Trophoblast cell (in vitro differentiated cells and primary cell): ENCODE measurements at regions not wholly inside any gene's neighbourhood (a gene's known extent, or its start where the extent isn't known, plus 50 kb on each side); places are given as distances from the start of the nearest gene placed in this dataset.

ENCODE experiments used
- DNase-seq, 2 donors: peaks; one replicate each; pipeline ENCODE4 v3.0.0-alpha.2; 2016
- H2AFZ ChIP-seq: 2 replicates; pipeline ENCODE4 v1.6.1; 2013; ENCODE audit warnings: low read length, moderate library complexity, mild to moderate bottlenecking; ENCODE audit not compliant: insufficient read depth, poor library complexity
- H2AK5ac ChIP-seq: 2 replicates; pipeline ENCODE4 v1.6.1; 2013; ENCODE audit warnings: mild to moderate bottlenecking, low read length
- H2BK120ac ChIP-seq: 2 replicates; pipeline ENCODE4 v1.6.1; 2013; ENCODE audit warnings: low read length, mild to moderate bottlenecking, moderate library complexity; ENCODE audit not compliant: insufficient read depth, poor library complexity
- H2BK12ac ChIP-seq: 2 replicates; pipeline ENCODE4 v1.6.1; 2013; ENCODE audit warnings: mild to moderate bottlenecking, low read length, moderate library complexity
- H2BK5ac ChIP-seq: 2 replicates; pipeline ENCODE4 v1.6.1; 2013; ENCODE audit warnings: low read length, low read depth, moderate library complexity, mild to moderate bottlenecking; ENCODE audit not compliant: poor library complexity
- H3K14ac ChIP-seq: 2 replicates; pipeline ENCODE4 v1.6.1; 2013; ENCODE audit warnings: mild to moderate bottlenecking, low read length
- H3K18ac ChIP-seq: 2 replicates; pipeline ENCODE4 v1.6.1; 2013; ENCODE audit warnings: mild to moderate bottlenecking, low read length
- H3K23ac ChIP-seq: 2 replicates; pipeline ENCODE4 v1.6.1; 2013; ENCODE audit warnings: low read length
- H3K27ac ChIP-seq: 2 replicates; pipeline ENCODE4 v1.5.1; 2013; ENCODE audit warnings: low read depth, mild to moderate bottlenecking, inconsistent platforms, low read length, moderate library complexity
- H3K27me3 ChIP-seq: 2 replicates; pipeline ENCODE4 v1.6.1; 2013; ENCODE audit warnings: inconsistent platforms, mild to moderate bottlenecking, low read length, moderate library complexity; ENCODE audit not compliant: insufficient read depth
- H3K36me3 ChIP-seq, 2 experiments: 1 replicate in 1 of 2; 2 replicates in 1 of 2; pipeline ENCODE4 v1.6.1; 2013; ENCODE audit warnings: low read length in 2 of 2, mild to moderate bottlenecking in 2 of 2, moderate library complexity in 1 of 2; ENCODE audit not compliant: insufficient read depth in 2 of 2, control insufficient read depth in 1 of 2
- H3K4ac ChIP-seq: 2 replicates; pipeline ENCODE4 v1.6.1; 2013; ENCODE audit warnings: low read depth, mild to moderate bottlenecking, low read length, moderate library complexity
- H3K4me1 ChIP-seq, 2 experiments: 1 replicate in 1 of 2; 2 replicates in 1 of 2; pipeline ENCODE4 v1.6.1; 2013; ENCODE audit warnings: low read length in 2 of 2, mild to moderate bottlenecking in 2 of 2, moderate library complexity in 1 of 2; ENCODE audit not compliant: insufficient read depth in 2 of 2, control insufficient read depth in 1 of 2
- H3K4me2 ChIP-seq: 2 replicates; pipeline ENCODE4 v1.6.1; 2013; ENCODE audit warnings: inconsistent platforms, mild to moderate bottlenecking, low read length, moderate library complexity
- H3K4me3 ChIP-seq: 2 replicates; pipeline ENCODE4 v1.5.1; 2013; ENCODE audit warnings: mild to moderate bottlenecking, low read depth, low read length, inconsistent platforms
- H3K79me1 ChIP-seq: one replicate; pipeline ENCODE4 v1.6.1; 2013; ENCODE audit warnings: low read length
- H3K79me2 ChIP-seq: 2 replicates; pipeline ENCODE4 v1.6.1; 2013; ENCODE audit warnings: low read length, mild to moderate bottlenecking; ENCODE audit not compliant: control insufficient read depth, insufficient read depth, poor library complexity
- H3K9ac ChIP-seq: 2 replicates; pipeline ENCODE4 v1.6.1; 2013; ENCODE audit warnings: mild to moderate bottlenecking, low read length
- H3K9me3 ChIP-seq: 2 replicates; pipeline ENCODE4 v1.6.1; 2013; ENCODE audit warnings: low read depth, mild to moderate bottlenecking, control low read depth, inconsistent platforms, low read length; ENCODE audit not compliant: insufficient read depth
- H4K12ac ChIP-seq: 2 replicates; pipeline ENCODE4 v1.6.1; 2013; ENCODE audit warnings: low read depth, mild to moderate bottlenecking, low read length, moderate library complexity
- H4K8ac ChIP-seq: 2 replicates; pipeline ENCODE4 v1.6.1; 2013; ENCODE audit warnings: low read depth, mild to moderate bottlenecking, low read length, moderate library complexity
- H4K91ac ChIP-seq: one replicate; pipeline ENCODE4 v1.6.1; 2013; ENCODE audit warnings: low read depth, mild to moderate bottlenecking, low read length, moderate library complexity
- WGBS: extraction: QIAGEN DNeasy Blood & Tissue Kit; methylation state at CpG from one replicate; pipeline ENCODE4 v1.1.7; 2013; ENCODE audit warnings: missing lambda C conversion rate; ENCODE audit not compliant: insufficient read length, insufficient coverage; ENCODE audit errors: extremely low coverage; 5-methylcytosine and 5-hydroxymethylcytosine counted together

DNA sequence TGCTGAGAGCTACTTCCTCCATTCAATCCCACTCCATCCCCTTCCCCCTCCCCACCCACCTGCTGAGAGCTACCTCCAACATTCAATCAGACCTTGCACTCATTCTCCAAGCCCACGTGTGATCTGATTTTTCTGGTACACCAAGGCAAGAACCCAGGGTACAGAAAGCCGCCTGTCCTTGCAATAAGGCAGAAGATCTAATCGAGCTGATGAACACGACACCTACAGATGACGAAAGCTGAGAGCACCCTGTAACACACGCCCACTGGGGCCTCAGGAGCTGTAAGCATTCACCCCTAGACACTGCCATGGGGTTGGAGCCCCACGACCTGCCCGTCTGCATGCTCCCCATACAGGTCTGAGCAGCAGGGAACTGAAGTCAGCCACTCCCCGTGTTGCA is 58.3 kb downstream of the TRIML1 start:
- H2AK5ac ChIP-seq, result no peak overlapping the region
- no peak overlapping the region for H3K18ac ChIP-seq
- no peak overlapping the region for H3K14ac ChIP-seq
- no peak overlapping the region for H3K4me3 ChIP-seq
- H2BK120ac ChIP-seq, result no peak overlapping the region
- no peak for DNase-seq
- H4K12ac ChIP-seq, result no peak overlapping the region
- H3K9ac ChIP-seq, result no peak overlapping the region
- no peaks in the 10 kb centered on the region for H3K9me3 ChIP-seq
- H3K4ac ChIP-seq, result no peak overlapping the region
- no CpG with 5 or more reads among the region's 9 CpGs for WGBS
- no peak overlapping the region for H3K27ac ChIP-seq
- H3K36me3 ChIP-seq, result no peaks in the 10 kb centered on the region
- H2BK5ac ChIP-seq, result no peak overlapping the region
- no peaks in the 10 kb centered on the region for H3K79me2 ChIP-seq
- no peak overlapping the region for H3K4me2 ChIP-seq
- H3K4me1 ChIP-seq, result peaks cover 2 to 3% of the 10 kb centered on the region in 2 experiments
- no peaks in the 10 kb centered on the region for H3K79me1 ChIP-seq
- no peaks in the 10 kb centered on the region for H3K27me3 ChIP-seq
- H4K91ac ChIP-seq, result no peak overlapping the region
- no peak overlapping the region for H2BK12ac ChIP-seq
- H2AFZ ChIP-seq, result no peak overlapping the region
- no peak overlapping the region for H4K8ac ChIP-seq
- no peak overlapping the region for H3K23ac ChIP-seq

DNA sequence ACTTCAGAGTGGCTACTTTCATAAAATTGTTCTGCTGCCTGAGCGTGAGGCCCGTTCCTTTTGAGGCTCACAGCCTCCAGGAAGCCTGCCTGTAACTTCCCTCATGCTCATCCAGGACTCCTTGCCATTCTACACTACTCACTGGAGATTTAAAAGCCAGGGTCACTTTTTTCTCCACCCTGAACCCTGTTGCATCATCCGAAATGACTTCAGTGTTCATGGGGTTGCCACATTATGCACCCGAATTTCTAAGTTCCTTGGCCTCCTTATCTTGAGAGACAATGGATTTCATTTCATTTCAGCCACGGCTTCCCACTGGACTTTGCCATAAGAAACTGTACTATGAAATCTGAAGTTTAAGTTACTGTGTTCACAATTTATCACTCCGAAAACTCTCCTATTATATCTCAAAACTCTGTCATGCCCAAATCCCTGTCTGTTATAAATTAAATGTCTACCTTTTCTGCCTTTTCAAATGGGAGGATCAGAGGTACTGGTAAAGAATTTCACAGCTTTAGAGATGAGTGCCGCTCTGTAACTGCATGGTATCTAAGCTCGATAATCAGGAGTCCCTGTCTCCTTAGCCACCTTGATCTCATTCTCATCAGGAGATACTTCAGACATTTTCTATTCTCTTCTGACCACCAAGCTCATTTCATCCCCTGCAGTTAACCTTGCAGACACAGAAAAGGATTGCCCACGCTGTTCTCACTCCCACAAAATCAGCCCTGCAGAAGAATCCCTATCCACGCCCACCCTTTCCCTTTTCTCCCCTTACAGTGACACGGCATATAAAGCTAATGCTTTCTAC is 59.9 kb downstream of the TRIML1 start:
- Histone ChIP-seq H3K36me3 (no peaks in the 10 kb centered on the region), H3K4ac (no peak overlapping the region), H3K14ac (no peak overlapping the region), H2BK120ac (no peak overlapping the region), H4K8ac (no peak overlapping the region), H3K27ac (no peak overlapping the region), H3K23ac (no peak overlapping the region), H3K9ac (no peak overlapping the region), H2AK5ac (no peak overlapping the region), H4K12ac (no peak overlapping the region), H2AFZ (no peak overlapping the region), H3K9me3 (no peaks in the 10 kb centered on the region), H4K91ac (no peak overlapping the region), H3K79me1 (no peaks in the 10 kb centered on the region), H2BK5ac (no peak overlapping the region), H3K79me2 (no peaks in the 10 kb centered on the region), H3K4me2 (no peak overlapping the region), H3K27me3 (no peaks in the 10 kb centered on the region), H3K4me1 (peaks cover 2 to 3% of the 10 kb centered on the region in 2 experiments), H3K18ac (no peak overlapping the region), H3K4me3 (no peak overlapping the region), H2BK12ac (no peak overlapping the region)
- no CpG with 5 or more reads among the region's 11 CpGs for WGBS
- DNase-seq, result no peak

DNA sequence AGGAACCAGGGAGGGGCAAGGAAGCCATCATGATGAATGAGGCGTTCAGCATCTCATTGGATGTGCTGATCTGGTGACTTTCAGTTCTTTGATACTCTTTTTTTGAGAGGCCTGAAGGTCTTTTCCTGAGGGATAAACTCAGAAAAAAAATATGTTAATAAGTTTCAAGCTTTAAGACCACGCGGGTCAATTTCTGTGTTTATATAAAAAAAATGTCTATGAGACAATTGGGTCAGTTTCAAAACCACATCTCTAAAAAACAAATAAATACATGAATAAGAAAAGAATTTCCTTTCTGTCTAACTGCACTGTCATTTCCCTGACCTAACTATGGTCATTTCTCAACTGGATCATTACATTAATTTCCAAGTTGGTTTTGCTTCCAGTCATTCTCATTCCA is 62.6 kb downstream of the TRIML1 start:
- no peak overlapping the region for H3K4ac ChIP-seq
- no peak overlapping the region for H4K91ac ChIP-seq
- no peak overlapping the region for H4K8ac ChIP-seq
- H3K27me3 ChIP-seq, result no peaks in the 10 kb centered on the region
- no peak for DNase-seq
- no peak overlapping the region for H3K23ac ChIP-seq
- H3K4me1 ChIP-seq, result no peaks in the 10 kb centered on the region
- no peak overlapping the region for H4K12ac ChIP-seq
- no peaks in the 10 kb centered on the region for H3K79me1 ChIP-seq
- no peak overlapping the region for H2AFZ ChIP-seq
- peaks cover under 1% of the 10 kb centered on the region for H3K9me3 ChIP-seq
- H2AK5ac ChIP-seq, result no peak overlapping the region
- WGBS, result no CpG with 5 or more reads among the region's 3 CpGs
- no peak overlapping the region for H3K4me3 ChIP-seq
- no peak overlapping the region for H3K18ac ChIP-seq
- no peak overlapping the region for H3K9ac ChIP-seq
- H2BK120ac ChIP-seq, result no peak overlapping the region
- H3K4me2 ChIP-seq, result no peak overlapping the region
- no peak overlapping the region for H2BK12ac ChIP-seq
- no peak overlapping the region for H3K27ac ChIP-seq
- H3K14ac ChIP-seq, result no peak overlapping the region
- H3K79me2 ChIP-seq, result no peaks in the 10 kb centered on the region
- H2BK5ac ChIP-seq, result no peak overlapping the region
- H3K36me3 ChIP-seq, result no peaks in the 10 kb centered on the region

DNA sequence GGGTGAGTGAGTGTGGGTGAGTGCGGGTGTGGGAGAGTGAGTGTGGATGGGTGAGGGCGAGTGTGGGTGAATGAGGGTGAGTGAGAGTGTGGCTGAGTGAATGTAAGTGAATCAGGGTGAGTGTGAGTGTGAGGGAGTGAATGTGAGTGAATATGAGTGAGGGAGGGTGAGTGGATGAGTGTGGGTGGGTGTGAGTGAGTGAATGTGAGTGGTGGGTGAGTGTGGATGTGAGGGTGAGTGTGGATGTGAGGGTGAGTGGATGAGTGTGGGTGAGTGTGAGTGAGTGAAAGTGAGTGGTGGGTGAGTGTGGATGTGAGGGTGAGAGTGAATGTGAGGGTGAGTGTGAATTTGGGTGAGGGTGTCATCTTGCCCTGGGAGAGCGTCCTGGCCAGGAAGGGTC is 67.5 kb downstream of the TRIML1 start:
- Histone ChIP-seq H4K12ac (no peak overlapping the region), H2AK5ac (no peak overlapping the region), H3K23ac (no peak overlapping the region), H3K9ac (no peak overlapping the region), H3K9me3 (peaks cover 2% of the 10 kb centered on the region), H3K27me3 (no peaks in the 10 kb centered on the region), H3K4me1 (no peaks in the 10 kb centered on the region), H2AFZ (no peak overlapping the region), H3K79me2 (no peaks in the 10 kb centered on the region), H2BK120ac (no peak overlapping the region), H2BK12ac (no peak overlapping the region), H3K4ac (no peak overlapping the region), H2BK5ac (no peak overlapping the region), H4K8ac (no peak overlapping the region), H3K27ac (no peak overlapping the region), H3K14ac (no peak overlapping the region), H4K91ac (no peak overlapping the region), H3K18ac (no peak overlapping the region), H3K79me1 (no peaks in the 10 kb centered on the region), H3K4me2 (no peak overlapping the region), H3K36me3 (no peaks in the 10 kb centered on the region), H3K4me3 (no peak overlapping the region)
- no peak for DNase-seq
- 100% methylated on average over 2 of the region's 3 CpGs for WGBS
